ENCODE measurements at regions not wholly inside any gene's neighbourhood (a gene's known extent, or its start where the extent isn't known, plus 50 kb on each side); places are given as distances from the start of the nearest gene placed in this dataset.

DNA sequence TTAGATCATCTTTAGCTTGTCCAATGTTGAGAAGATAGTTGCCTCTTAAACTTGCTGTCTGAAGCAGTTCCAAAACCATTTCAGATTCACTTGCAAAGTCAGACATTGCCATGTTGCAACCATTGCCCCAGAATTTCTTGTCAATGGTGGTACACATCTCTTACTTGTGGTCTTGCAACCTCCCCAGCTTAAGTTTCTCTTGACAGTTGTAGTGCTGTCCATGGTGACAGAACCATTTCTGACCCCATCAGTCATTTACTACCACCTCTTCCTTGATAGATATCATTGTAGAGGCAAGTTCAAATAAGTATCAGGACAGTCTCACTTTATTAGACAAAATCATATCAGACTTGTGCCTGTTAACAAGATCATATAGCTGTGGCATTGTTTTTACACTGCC is 407.2 kb upstream of the HNRNPA3 start:
- ATAC-seq (no peak), DNase-seq (ENCODE audit: low read depth, low spot score) (no peak)
- POLR2A ChIA-PET: no interaction called here
- H3K4me1 ChIP-seq (ENCODE audit: control insufficient read depth, insufficient read depth, low read length): no peaks in the 10 kb centered on the region
- H3K36me3 ChIP-seq (ENCODE audit: control insufficient read depth, insufficient read depth, low read length): no peaks in the 10 kb centered on the region
- CTCF ChIA-PET: no interaction called here
- intact Hi-C loops (cut with micrococcal nuclease; ENCODE audit: unreplicated experiment): no loop called here
- H3K27ac ChIP-seq (ENCODE audit: low read length): no peak overlapping the region
- H3K27me3 ChIP-seq (ENCODE audit: control insufficient read depth, insufficient read depth, low read length): no peaks in the 10 kb centered on the region
- H3K4me3 ChIP-seq (ENCODE audit: low read depth in 2 of 2, low read length in 2 of 2): no peak overlapping the region
- H3K9me3 ChIP-seq (ENCODE audit: control insufficient read depth, insufficient read depth, low read depth, low read length): no peaks in the 10 kb centered on the region
- in situ Hi-C loops (cut with HindIII; ENCODE audit: low pct_unique_long_range_greater_than_20kb, low sequenced_read_pairs): no loop called here
- no TSS peak for BruUV-seq (replicated peaks)
- no peak for TF ChIP-seq SIN3A (IDR thresholded peaks at IDR 0.05; ENCODE audit: borderline replicate concordance, insufficient read depth, low read depth, low read length)
- TF ChIP-seq POLR2AphosphoS5 (IDR thresholded peaks at IDR 0.05; ENCODE audit: low read depth, low read length): no peak
- TF ChIP-seq, protein P1, sequence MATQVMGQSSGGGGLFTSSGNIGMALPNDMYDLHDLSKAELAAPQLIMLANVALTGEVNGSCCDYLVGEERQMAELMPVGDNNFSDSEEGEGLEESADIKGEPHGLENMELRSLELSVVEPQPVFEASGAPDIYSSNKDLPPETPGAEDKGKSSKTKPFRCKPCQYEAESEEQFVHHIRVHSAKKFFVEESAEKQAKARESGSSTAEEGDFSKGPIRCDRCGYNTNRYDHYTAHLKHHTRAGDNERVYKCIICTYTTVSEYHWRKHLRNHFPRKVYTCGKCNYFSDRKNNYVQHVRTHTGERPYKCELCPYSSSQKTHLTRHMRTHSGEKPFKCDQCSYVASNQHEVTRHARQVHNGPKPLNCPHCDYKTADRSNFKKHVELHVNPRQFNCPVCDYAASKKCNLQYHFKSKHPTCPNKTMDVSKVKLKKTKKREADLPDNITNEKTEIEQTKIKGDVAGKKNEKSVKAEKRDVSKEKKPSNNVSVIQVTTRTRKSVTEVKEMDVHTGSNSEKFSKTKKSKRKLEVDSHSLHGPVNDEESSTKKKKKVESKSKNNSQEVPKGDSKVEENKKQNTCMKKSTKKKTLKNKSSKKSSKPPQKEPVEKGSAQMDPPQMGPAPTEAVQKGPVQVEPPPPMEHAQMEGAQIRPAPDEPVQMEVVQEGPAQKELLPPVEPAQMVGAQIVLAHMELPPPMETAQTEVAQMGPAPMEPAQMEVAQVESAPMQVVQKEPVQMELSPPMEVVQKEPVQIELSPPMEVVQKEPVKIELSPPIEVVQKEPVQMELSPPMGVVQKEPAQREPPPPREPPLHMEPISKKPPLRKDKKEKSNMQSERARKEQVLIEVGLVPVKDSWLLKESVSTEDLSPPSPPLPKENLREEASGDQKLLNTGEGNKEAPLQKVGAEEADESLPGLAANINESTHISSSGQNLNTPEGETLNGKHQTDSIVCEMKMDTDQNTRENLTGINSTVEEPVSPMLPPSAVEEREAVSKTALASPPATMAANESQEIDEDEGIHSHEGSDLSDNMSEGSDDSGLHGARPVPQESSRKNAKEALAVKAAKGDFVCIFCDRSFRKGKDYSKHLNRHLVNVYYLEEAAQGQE (IDR thresholded peaks at IDR 0.05; ENCODE audit: insufficient read depth in 1 of 2, low read depth in 2 of 2, low read length in 1 of 2): peak in 1 of 2 experiments; percentile 37; a peak in 1 of 4 replicates
- no peak for TF ChIP-seq TCF7L2 (IDR thresholded peaks at IDR 0.05; ENCODE audit: low read depth, low read length)
- TF ChIP-seq, protein P2, sequence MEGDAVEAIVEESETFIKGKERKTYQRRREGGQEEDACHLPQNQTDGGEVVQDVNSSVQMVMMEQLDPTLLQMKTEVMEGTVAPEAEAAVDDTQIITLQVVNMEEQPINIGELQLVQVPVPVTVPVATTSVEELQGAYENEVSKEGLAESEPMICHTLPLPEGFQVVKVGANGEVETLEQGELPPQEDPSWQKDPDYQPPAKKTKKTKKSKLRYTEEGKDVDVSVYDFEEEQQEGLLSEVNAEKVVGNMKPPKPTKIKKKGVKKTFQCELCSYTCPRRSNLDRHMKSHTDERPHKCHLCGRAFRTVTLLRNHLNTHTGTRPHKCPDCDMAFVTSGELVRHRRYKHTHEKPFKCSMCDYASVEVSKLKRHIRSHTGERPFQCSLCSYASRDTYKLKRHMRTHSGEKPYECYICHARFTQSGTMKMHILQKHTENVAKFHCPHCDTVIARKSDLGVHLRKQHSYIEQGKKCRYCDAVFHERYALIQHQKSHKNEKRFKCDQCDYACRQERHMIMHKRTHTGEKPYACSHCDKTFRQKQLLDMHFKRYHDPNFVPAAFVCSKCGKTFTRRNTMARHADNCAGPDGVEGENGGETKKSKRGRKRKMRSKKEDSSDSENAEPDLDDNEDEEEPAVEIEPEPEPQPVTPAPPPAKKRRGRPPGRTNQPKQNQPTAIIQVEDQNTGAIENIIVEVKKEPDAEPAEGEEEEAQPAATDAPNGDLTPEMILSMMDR (IDR thresholded peaks at IDR 0.05): no peak

GRCh38 chr2:176812246-176812775 is 400.3 kb upstream of the HNRNPA3 start:
- DNase-seq (ENCODE audit: low read depth, low spot score): no peak
- ChIA-PET CTCF (no interaction called here), POLR2A (no interaction called here)
- TF ChIP-seq POLR2AphosphoS5 (IDR thresholded peaks at IDR 0.05; ENCODE audit: low read depth, low read length) (no peak), SIN3A (IDR thresholded peaks at IDR 0.05; ENCODE audit: borderline replicate concordance, insufficient read depth, low read depth, low read length) (no peak), TCF7L2 (IDR thresholded peaks at IDR 0.05; ENCODE audit: low read depth, low read length) (no peak)
- TF ChIP-seq, protein P2 (IDR thresholded peaks at IDR 0.05): no peak
- TF ChIP-seq, protein P1 (IDR thresholded peaks at IDR 0.05; ENCODE audit: insufficient read depth in 1 of 2, low read depth in 2 of 2, low read length in 1 of 2): no peak
- no peak overlapping the region for H3K27ac ChIP-seq (ENCODE audit: low read length)
- no peaks in the 10 kb centered on the region for H3K36me3 ChIP-seq (ENCODE audit: control insufficient read depth, insufficient read depth, low read length)
- H3K9me3 ChIP-seq (ENCODE audit: control insufficient read depth, insufficient read depth, low read depth, low read length): no peaks in the 10 kb centered on the region
- H3K4me1 ChIP-seq (ENCODE audit: control insufficient read depth, insufficient read depth, low read length): no peaks in the 10 kb centered on the region
- H3K27me3 ChIP-seq (ENCODE audit: control insufficient read depth, insufficient read depth, low read length): no peaks in the 10 kb centered on the region
- intact Hi-C loops (cut with micrococcal nuclease; ENCODE audit: unreplicated experiment): loop anchor here (5.0 to 10.0 kb wide), 3 partner anchors 128 to 688 kb away; partner anchors contain the start of genes HOXD8 and HOXD9
- ATAC-seq: no peak
- in situ Hi-C loops (cut with HindIII; ENCODE audit: low pct_unique_long_range_greater_than_20kb, low sequenced_read_pairs): no loop called here
- H3K4me3 ChIP-seq (ENCODE audit: low read depth in 2 of 2, low read length in 2 of 2): no peak overlapping the region
- BruUV-seq (replicated peaks): no TSS peak
